ENCODE measurements at regions not wholly inside any gene's neighbourhood (a gene's known extent, or its start where the extent isn't known, plus 50 kb on each side); places are given as distances from the start of the nearest gene placed in this dataset.
"Not testable (repeated sequence)": the region's sequence is repeated elsewhere in the genome, so short reads cannot be mapped to it uniquely, and the experiment has no call there.

DNA sequence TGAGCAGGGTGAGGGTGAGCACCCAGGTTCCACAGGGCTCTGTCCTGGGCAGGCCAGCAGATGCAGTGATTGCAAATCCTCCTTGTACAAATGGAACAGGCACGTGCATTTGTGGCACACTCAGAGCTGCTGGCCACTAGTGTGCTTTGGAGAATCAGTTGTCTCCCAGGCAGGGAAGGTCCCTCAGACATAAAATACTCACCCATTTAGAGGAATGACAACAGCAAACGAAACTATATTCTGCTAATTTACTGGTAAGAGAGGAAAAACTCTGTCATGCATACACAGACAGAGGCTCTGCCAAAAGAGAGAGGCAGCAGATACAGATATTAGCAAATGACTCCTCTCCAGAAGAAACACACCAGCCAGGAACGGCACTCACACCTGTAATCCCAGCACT, 116.5 kb upstream of the PLGLB2 start:
- not testable (repeated sequence) for DNase-seq (ENCODE audit: extremely low read depth in 1 of 2, low read depth in 1 of 2)

DNA sequence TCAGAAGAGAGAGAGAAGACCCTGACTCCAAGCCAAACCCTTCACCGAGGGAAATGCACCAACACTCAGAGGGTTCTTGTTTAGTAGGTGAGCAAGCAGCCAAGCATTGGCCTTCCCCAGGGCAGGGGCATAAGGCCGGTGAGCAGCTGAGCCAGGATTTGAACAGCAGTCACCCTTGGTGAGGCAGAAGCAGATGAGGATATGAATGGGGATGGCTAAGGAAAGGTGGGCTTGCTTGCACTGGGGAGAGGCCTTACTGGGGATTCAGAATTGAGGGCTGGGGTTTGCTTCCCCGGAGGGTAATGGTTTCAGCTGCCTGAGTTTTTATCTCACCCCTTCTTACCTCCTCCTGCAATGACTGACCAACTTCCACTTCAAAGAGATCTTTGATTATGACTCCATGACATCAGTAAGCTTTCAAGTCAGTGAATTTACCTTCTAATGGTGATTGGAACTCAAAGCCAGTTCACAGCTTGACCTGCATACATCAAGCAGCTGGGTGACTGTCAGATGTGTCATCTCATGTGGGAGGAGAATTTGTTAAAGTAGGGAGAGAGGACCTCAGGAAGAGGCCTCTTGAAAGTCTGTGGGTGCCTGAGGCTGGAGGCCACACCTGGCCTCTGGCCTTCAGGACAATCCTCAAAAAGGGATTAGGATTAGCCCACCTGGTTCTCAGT, 114.5 kb upstream of the PLGLB2 start:
- DNase-seq (ENCODE audit: extremely low read depth in 1 of 2, low read depth in 1 of 2), result not testable (repeated sequence)

DNA sequence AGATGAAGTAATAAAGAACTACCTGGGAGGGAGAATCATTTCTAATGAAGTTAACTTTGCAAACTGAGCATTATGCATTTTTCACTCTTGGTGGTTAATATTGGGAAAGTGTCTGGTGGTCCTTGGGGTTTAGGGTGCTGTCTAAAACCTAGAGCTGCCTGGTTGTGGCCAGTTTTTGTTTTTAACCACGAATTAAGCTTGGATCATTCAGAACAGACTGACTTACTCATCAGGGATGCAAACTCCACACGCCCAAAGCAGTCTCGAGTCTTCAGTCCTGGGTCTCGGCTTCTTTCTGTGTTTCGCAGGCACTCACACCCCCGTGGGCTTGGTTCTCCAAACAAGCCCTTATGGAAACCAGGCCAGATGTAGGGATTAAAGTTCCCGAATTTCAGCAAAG, 113.8 kb upstream of the PLGLB2 start:
- DNase-seq (ENCODE audit: extremely low read depth in 1 of 2, low read depth in 1 of 2), result not testable (repeated sequence)

DNA sequence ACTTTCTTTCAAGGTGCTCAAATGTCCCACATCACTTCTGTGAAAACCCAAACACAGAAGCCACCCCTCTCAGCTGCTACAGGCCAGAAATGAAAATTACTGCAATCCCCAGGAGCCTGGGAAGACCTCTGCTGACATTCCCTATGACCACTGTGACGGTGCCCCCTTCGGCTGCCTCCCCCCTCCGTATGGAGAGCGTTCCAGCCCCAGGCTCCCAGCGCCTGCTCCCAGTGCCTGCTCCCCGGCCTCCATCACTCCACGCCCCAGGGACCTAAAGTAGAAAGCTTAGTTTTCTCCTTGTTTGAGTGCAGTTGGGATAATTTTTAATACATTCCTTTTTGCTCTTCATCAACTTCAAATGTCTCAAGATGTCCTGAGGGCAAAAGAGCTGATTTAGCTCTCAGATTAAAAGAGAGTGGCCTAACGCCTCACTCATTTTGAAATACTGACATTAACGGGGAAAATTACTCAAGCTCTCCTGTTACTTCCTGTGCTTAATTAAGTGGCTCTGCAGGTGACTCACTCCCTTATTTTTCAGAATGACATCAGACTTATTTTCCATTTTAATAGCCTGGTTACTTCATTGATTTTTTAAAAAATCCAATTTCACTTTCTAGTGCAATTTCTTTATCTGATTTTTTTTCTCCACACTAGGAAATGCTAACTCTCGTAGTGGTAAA, 112.8 kb upstream of the PLGLB2 start:
- not testable (repeated sequence) for DNase-seq (ENCODE audit: extremely low read depth in 1 of 2, low read depth in 1 of 2)

DNA sequence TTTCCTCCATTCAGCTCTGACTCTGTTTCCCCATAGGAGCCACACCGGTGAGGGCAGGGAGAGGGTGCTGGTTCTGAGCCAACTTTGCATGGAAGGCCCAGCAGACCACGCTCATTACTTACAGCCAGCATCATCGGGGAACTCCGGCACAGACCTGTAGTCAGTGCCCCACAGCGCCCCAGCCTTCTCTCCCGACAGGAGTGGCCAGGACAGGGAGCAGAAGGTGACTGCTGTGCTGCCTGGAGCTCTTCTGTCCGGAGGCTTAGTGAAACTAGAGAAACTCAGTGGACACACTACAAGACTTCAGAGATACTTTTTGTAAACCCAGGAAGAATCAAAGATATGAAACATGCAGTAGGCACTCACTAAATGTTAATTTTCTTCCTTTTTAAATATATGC, 111.6 kb upstream of the PLGLB2 start:
- not testable (repeated sequence) for DNase-seq (ENCODE audit: extremely low read depth in 1 of 2, low read depth in 1 of 2)

DNA sequence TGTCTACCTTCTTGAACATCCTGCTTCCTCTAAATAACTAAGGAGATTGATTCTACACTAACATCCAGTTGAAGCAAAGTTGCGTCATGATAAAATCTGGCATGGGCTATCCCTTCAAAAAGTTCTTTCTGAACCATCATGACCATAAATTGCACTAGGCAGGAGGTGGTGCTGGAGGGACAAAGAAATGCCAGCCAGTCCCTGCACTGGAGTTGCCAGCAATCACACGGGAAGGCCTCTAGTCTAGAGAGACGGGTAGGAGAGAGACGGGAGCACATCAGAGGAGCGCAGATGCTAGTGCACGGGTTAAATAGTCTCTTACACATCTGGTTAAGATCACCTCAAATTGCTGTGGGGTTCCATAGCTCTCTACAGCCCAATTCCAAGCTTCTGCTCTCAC, 111.2 kb upstream of the PLGLB2 start:
- not testable (repeated sequence) for DNase-seq (ENCODE audit: extremely low read depth in 1 of 2, low read depth in 1 of 2)

DNA sequence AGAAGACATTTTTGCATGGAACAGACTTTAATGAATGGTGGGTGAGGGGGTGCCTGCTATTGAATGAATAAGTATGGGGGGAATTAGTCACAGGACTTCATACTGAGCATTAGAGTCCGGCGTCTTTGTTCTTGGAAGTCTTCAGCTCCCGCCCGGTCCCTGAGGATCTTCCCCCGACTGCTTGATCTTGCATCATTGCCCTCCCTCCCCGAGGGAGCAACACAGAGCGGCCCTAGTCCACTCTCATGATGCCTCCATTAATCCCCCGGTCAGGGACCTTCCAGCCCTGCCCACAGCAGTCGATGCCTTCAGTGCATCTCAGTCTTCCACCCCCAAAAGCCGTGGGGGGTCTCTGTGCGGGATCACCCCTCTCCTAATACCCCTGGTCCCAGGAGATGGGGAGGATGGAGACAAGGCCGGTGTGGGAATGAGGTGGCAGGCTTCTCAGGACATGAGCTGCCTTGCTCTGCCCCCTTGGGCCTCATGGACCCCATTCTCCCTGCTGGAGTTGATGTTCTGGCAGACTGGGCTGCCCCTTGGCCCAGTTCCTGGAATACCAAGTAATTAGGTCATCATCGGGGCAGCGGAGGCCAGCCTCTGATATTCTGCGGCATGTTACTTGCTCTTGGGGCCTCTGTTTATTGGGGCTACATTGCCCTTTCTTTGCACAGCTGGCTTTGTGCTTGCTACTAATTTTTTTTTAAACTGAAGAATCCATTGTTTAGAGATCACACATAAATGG, 110.5 kb upstream of the PLGLB2 start:
- DNase-seq (ENCODE audit: extremely low read depth in 1 of 2, low read depth in 1 of 2), result not testable (repeated sequence)

DNA sequence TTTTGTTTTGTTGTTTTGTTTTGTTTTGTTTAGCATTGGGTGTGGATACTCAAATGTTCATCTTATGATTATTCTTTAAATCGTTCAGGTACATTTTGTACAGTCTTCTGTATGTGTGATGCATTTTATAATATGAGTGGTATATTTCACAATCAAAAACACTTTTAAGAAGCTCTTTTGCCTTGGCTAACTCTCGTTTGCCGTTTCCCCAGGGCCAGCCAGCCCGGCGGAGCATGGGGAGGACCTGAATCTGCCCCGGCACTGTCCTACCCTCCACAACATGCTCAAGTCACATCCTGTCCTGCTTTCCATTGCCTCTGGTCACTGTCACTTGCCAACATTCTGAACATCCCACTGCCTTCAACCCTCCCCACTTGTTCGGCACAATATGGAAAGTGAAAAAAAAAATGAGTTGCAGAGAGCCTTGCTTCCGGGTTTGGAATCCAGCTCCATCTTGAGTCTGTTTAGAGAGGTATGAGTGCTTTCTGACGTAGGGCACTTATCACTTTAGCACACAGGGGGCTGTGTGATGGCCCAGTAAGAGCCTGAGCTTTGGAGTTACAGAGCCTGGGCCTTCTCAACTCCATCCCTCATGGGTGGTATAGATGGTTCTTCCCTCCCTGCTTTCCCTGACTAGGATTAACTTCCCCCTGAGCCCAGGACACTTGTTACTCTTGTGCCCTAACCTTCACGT, 109.6 kb upstream of the PLGLB2 start:
- DNase-seq (ENCODE audit: extremely low read depth in 1 of 2, low read depth in 1 of 2), result not testable (repeated sequence)

DNA sequence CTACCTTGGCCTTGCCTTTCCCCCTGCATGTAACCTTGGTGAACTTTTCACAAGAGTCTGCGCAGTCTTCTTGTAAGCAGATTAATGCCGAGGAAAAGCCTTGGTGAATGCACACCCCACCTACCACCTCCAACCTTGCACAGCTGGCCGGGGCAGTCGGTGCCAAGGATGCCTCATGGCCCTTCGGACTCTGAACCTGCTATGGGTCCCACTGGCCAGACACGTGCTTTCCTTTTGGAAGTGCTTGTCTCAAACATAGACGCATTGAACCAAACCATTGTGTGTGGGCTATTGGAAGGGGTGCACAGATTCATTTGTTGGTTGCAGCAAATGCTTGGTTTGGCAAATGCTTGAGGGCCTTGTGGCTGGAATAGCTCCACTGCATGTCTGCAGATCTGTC, 109.0 kb upstream of the PLGLB2 start:
- DNase-seq (ENCODE audit: extremely low read depth in 1 of 2, low read depth in 1 of 2), result not testable (repeated sequence)

DNA sequence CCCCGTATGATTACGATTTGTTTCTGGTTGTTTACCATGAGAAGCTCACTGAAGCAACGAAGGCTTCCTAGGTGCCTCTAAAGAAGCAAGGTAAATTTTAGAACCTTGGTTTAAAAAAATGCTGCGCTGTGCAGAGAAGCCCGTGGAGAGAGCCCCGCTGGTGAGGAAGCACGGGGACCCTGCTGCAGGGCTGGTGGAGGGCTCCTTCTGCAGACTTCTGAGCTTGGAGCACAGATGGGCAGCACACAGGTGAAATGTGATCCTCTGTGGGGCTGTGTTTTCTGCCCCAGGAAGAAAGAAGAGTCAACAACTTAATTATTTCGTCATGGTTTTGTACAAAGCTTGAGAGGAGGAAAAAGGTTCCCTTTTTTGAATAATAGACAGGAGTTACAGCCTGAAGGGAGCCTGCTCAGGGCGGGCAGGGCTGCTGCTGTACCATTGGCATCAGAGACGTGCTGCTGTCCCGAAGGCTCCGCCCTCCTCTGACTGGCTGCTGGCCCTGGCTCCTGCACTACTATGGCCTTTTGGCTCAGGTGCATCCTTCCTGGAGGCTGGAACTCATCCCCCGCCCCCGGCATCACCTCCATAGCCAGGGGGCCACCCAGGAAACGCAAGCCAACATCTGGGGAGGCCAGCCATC, 108.0 kb upstream of the PLGLB2 start:
- not testable (repeated sequence) for DNase-seq (ENCODE audit: extremely low read depth in 1 of 2, low read depth in 1 of 2)

DNA sequence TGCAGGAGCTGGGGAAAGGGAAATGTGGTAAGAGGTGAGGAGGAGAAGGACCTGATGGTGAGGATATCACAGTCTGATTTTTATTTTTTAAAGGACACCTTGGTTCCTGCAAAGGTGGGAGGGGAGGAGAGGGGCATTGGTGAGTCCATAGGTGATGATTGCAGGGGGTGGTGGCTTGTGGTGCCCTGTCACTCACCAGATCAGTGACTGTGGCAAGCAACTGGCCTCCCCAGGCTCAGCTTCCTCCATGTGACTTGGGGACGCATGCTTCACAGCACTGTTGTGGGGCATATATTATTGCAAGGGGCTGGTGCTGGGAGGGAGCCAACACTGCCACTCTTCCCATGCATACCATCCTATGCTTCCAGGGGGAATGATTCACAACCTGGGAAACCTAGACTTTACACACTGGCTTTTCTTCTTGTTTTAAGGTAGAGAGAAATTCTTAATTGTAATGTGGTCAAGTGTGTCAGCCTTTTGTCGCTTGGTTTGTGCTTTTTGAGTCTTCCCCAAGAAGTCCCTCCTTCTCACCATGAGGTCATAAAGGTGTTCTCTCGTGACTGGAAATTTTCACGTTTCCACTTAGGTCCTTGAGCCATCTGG, 106.8 kb upstream of the PLGLB2 start:
- not testable (repeated sequence) for DNase-seq (ENCODE audit: extremely low read depth in 1 of 2, low read depth in 1 of 2)

DNA sequence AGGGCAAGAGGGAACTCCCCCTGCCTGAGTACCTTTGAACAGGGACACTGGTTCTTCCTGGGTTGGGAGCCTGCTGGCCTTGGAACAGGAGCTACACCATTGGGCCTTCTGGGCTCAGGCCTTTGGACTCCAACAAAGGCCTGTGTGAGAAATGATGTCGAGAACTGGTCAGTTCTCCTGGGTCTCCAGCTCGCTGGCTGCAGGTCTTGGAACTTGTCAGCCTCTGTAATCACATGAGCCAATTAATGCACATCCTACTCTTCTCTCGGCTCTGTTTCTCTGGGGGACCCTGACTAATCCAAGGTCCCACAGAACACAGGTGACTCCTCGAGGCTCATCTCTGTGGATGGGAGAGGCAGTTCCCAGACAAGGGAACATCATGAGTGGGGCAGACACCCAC, 104.7 kb upstream of the PLGLB2 start:
- not testable (repeated sequence) for DNase-seq (ENCODE audit: extremely low read depth in 1 of 2, low read depth in 1 of 2)

DNA sequence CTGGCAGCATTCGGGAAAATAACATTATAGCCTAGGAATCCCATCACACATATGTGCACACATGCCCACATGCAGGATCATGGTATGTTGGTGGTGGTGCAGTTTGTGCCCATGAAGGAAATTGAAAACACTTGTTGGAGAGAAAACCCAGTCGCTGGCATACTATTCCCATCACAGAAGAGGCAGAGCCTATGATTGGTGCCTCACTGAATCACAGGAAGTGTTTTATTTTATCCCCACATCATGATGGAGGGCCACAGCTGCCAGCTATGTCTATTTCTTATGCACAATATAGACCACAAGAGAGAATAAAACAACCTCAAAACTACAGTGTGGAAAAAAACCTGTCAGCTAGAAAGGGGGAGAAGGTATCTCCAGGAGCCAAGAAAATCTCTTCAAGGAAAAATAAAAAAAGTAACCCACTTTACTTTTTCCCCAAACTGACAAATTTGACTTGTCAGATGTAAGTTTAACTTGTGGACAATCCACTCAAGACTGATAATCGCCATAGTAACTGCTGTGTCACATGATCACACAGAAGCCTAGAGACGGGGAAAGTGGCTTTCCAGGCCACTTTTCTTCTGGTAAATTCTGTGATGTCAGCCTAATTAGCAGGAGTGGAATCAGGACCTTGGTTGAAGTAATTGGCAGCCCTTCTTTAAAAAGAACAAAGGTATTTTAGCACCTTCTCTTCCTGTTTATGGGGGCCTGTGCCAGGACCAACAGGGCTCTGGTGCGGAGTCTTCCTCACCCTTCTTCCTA, 100.0 kb upstream of the PLGLB2 start:
- DNase-seq (ENCODE audit: extremely low read depth in 1 of 2, low read depth in 1 of 2), result not testable (repeated sequence)

DNA sequence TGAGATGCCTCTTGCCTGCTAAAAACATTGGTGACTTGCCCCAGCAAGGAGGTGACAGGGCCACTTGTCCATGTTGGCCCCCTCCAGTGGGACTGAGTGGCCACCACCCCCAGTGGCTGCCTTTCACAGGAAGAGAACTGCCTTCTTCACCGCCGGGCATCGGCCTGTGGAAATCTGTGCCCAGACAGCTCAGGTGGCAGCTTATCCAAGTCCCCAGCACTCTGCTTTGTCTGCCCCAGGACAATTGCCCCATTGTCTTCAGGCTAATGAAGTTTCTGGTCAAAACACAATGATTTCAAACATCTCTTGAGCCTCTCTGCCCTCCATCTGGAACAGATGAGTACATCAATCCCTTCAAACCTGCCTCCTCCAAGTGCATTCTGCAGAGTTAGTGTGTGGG, 99.1 kb upstream of the PLGLB2 start:
- not testable (repeated sequence) for DNase-seq (ENCODE audit: extremely low read depth in 1 of 2, low read depth in 1 of 2)

DNA sequence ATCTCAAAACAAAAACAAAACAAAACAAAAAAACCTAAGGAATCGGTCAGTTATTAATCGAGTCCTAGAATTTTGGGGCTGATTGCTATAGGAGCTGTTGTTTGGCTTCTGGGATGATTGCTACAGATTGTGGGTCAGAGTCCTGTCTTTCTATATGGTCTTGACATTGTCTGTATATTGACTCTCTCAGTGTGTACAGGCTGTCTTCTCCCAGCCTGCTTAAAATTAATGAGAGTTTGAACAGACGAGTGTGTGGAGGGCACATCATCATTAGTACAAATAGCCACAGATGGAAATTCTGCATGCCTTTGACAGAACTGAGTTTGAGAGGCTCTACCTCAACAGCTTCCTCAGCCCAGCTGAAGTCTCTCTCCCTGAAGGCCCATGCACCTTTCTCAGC, 98.0 kb upstream of the PLGLB2 start:
- DNase-seq (ENCODE audit: extremely low read depth in 1 of 2, low read depth in 1 of 2), result not testable (repeated sequence)

DNA sequence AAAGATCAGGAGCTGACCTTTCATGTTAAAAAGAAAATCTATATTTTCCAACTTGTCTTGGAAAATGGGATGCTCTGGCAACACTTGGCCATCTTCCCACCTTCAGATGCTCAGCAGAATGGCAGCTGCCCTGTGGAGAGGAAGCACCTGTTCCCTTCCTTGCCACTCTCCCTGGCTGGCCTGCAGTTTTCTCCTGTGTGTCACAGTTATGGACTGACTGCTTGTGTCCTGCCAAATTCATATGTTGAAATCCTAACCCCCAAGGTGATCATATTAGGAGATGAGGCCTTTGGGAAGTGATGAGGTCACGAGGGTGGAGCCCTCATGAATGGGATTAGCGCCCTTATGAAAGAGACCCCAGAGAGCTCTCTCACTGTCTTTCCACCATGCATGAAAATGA, 97.0 kb upstream of the PLGLB2 start:
- not testable (repeated sequence) for DNase-seq (ENCODE audit: extremely low read depth in 1 of 2, low read depth in 1 of 2)

DNA sequence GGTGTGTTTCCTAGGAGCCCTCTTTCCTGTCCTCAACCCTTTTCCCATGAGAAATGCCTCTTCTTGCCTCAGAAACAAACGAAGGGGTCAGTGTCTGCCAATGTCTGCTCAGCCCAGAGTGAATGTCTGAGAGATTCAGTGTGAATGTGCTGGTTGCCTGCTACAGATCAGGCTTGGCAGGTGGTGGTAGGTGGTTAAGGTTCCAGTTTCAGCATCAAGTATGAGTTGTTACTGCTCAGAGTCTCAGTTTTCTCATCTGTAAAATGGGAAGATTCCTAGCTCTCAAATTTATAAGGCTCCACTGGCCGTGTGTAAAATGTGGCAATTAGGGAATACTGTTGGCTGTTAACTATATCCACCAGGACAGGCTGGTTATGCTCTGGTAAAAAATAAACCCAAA, 96.3 kb upstream of the PLGLB2 start:
- not testable (repeated sequence) for DNase-seq (ENCODE audit: extremely low read depth in 1 of 2, low read depth in 1 of 2)

DNA sequence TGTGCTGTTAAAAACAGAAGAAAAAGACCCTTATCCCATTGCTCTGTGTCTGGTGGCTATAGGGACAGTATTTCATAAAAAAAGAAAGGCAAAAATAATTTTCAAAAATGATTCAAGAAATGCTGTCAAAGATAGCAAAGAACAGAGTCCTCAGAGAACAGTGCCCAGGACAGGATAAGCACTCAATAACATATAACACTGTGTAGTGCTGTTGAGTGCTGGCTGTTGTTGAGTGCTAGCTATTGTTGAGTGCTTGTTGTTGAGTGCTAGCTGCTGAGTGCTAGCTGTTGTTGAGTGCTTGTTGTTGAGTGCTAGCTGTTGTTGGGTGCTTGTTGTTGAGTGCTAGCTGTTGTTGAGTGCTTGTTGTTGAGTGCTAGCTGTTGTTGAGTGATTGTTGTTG, 94.5 kb upstream of the PLGLB2 start:
- not testable (repeated sequence) for DNase-seq (ENCODE audit: extremely low read depth in 1 of 2, low read depth in 1 of 2)

DNA sequence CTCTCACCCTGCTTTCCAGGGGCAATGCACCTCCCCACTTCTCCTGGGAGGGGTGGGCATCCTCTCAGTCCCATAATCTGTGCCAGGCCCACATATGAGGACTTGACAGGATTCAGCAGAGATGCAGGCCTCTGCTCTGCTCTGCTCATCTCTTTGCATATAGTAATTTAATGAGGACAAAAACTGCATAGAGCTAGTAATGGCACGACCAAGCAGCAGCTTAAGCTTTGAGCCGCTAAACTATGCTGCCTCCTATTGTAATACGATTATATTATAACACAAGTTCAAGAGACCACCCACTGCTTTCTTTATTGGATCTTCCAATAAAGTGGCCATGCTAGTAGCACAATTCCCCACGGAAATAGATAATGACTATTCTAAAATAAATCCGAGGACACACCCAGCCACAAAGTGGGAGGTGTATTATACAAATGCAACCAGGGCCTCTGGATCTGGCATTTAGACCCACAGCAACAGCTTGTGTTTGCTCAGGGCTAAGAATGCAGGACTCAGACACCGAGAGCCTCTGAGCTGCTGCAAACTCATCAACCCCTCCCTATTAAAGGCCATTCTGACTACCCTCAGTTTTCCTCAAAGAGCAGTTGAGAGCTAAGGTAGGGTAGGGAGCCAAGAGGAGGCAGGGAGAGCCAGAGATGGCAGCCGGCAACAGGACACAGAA, 93.6 kb upstream of the PLGLB2 start:
- not testable (repeated sequence) for DNase-seq (ENCODE audit: extremely low read depth in 1 of 2, low read depth in 1 of 2)

Data from activated CD8-positive, alpha-beta memory T cell treated with anti-CD3 and anti-CD28 coated beads for 1 hour (primary cell).